Right renal cortex interstitium (tissue), 3 donors: ENCODE measurements at regions not wholly inside any gene's neighbourhood (a gene's known extent, or its start where the extent isn't known, plus 50 kb on each side); places are given as distances from the start of the nearest gene placed in this dataset.
"Not testable (repeated sequence)": the region's sequence is repeated elsewhere in the genome, so short reads cannot be mapped to it uniquely, and the experiment has no call there.

Experiments used
- DNase-seq, 3 donors: peaks; one replicate each; pipeline ENCODE4 v3.0.0-alpha.2; 2013; ENCODE audit warnings: low read depth in 3 of 3, low spot score in 2 of 3

DNA sequence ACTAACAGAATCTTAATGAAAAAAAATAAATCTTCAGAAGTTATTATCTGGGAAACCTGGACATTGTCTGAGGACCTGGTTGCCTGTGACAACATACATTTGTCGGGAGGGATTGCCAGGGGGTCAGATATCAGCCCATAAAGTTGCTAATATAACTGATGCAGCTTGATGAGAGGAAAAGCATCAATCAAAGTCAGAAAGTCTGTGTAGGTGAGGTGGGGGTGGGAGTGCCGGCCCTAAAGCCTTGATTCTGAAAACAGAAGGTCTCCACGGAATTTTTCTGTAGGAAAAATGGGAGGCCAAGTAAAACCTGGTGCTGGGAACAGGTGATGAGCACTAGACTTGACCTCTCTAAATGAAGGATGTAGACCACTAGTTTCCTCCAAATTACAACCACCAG is 281.8 kb downstream of the FGFR2 start:
- no peak for DNase-seq

DNA sequence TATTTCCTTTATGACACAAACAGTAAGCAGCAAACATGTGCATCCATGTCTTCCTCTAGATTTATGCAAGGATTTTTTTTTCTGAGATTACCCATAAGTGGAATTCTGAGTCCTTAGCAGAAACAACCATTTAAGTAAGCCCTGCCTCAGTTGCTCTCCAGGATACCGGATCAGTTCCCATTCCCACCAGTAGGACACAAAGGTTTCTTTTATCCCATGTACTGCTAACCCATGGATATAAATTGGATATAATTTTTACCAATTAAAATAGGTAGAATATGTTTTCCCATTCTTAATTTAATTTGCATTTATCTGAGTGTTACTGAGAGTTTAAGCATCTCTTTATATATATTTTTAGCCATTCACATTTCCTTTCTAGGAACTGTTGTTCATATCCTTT is 280.9 kb downstream of the FGFR2 start:
- DNase-seq, result no peak

DNA sequence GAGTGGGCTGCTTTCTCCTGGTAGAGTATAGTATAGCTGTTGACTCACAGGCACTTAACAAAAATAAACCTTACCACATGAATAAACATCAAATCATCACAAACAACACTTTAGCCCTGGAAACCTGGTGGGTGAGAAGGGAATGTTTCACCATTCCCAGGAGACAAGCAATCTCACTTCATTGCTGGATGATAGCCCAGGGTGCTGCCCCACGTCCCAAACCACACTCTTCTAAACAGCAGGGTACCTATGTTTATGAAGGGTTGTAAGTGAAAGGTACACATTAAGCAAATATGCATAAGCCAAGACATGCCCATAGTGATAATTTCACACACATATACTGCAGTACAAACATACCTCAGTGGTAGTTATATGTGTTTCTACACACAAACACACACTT is 276.2 kb downstream of the FGFR2 start:
- no peak for DNase-seq

DNA sequence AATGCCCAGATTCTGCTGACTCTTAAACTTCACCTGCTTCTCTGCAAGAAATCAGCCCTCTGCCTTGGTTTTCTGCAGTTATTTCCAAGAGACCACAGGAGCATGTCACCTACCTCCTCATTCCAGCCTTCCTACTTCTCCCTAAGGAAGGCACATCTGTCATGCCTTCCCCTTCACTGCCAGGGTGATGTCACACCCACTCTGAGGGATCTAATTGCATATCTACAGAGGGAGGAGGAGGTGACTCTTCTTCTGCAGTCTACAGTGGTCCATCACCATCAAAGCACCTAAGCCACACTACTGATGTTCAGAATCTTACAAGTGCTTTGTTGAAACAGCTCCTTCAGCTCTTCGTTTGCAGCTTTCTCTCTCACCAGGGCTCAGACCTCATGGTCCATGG is 275.5 kb downstream of the FGFR2 start:
- no peak for DNase-seq

GRCh38 chr10:121323443-121323842 is 274.8 kb downstream of the FGFR2 start:
- no peak for DNase-seq

GRCh38 chr10:121324678-121325213 is 273.5 kb downstream of the FGFR2 start:
- no peak for DNase-seq

- no peak for DNase-seq
Observed at GRCh38 chr10:121325490-121326231, 272.6 kb downstream of the FGFR2 start.

DNA sequence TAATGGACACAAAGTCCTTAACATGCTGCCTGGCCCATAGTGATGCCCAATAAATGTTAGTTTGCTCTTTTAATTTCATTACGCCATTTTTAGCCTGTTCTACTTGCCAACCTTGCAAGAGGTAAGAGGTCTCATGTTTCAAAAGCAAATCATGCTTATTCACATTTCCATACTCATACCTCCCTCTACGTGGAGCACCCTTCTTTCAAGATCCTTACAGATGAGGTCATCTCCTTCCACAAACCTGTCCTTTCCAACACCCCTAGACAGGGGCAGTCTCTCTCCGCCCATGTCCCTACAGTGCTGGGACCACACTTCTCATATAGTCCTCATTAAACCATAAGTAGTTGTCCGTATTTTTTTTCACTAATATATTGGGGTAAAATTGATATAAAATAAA is 271.3 kb downstream of the FGFR2 start:
- no peak for DNase-seq

- DNase-seq, result no peak
Observed at GRCh38 chr10:121327727-121328126, 270.5 kb downstream of the FGFR2 start.

GRCh38 chr10:121329631-121330030 is 268.6 kb downstream of the FGFR2 start:
- not testable (repeated sequence) for DNase-seq

- peak in 1 of 3 donors; percentile 65 for DNase-seq
Observed at GRCh38 chr10:121330563-121330962, 267.7 kb downstream of the FGFR2 start.

- DNase-seq, result no peak
Observed at GRCh38 chr10:121332353-121332752, 265.9 kb downstream of the FGFR2 start.

GRCh38 chr10:121332829-121333765 is 265.1 kb downstream of the FGFR2 start:
- no peak for DNase-seq

GRCh38 chr10:121335386-121335925 is 262.8 kb downstream of the FGFR2 start:
- no peak for DNase-seq

DNA sequence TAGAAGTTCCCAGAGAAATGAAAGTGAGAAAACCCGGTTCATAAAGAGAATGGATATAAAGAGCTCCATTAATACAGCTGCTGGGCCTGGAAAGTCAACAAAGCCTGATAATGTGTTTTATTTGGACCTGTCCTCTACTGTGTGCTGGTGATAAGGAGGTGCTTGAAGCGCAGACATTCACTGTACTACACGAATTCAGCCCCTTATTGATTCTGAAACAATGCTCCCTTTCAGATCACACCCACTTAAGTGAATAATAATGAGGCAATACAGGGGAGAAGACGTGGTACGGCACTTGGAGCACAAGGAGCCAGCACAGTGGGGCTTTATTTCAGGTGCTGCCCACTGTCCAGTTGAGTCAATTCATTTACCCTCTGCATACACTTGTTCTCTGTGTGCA is 260.8 kb downstream of the FGFR2 start:
- DNase-seq, result no peak

DNA sequence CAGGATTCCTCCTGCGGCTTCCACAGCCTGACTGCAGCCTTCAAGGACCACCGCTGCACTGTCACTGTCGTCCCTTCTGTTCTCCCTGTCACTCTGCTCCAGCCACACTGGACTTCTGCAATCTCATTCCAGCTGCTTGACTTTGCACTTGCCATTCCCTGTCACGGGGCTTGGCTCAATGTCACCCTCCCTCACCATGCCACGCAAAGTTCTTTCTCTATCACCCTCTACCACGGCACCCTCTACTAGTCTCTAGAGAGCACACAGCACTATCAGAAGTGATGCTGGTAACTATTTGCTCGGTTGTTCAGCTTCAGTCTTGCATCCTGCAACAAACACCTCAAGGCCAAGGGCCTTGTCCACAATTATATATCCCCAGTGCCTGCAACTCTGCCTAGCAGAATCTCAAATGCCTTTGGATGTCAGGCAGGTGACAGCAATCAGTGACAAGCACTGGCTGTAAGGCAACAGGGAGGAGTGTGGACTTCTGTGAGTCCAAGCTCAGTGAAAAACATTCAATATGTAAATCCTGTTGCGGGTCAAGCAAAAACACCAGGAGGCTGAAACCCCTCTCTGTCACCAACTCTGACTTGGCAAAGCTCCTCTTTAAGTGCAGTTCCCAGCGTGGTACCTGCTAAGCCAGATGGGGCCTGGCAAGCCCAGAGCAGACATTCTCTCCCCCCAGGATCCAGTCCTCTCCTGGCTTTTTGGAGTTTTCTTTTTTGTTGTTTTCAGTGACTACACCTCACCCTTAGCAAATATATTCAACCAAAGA is 259.9 kb downstream of the FGFR2 start:
- DNase-seq, result no peak

- DNase-seq, result no peak
Observed at GRCh38 chr10:121339114-121339513, 259.1 kb downstream of the FGFR2 start.

DNA sequence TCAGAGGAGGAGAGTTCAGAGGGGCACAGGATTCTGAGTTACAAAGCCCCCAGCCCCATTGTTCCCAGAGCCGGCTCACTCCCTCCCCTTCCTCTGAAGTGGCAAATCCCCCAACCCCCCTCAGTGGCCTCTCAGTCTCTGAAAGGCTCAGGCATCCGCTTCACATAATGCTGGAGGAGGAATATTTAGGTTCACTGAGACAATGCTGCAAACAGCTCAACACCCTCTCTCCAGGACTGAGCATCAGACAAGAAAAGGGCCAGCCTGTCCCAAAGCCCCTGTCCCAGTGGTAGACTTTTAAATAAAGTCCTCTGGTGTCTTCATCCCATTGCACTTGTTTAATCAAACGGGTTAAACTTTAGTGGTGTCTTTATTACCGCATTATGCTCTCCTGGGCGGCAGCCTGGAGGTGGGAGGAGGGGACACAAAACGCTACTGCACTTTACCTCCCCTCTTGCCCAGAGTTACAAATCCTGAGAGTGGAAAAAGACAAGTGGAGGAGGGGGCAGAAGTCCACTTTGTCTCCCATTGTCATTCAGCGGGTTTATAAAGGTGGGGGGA is 257.9 kb downstream of the FGFR2 start:
- DNase-seq, result no peak

- DNase-seq, result no peak
Observed at GRCh38 chr10:121351540-121351939, 246.7 kb downstream of the FGFR2 start.

DNA sequence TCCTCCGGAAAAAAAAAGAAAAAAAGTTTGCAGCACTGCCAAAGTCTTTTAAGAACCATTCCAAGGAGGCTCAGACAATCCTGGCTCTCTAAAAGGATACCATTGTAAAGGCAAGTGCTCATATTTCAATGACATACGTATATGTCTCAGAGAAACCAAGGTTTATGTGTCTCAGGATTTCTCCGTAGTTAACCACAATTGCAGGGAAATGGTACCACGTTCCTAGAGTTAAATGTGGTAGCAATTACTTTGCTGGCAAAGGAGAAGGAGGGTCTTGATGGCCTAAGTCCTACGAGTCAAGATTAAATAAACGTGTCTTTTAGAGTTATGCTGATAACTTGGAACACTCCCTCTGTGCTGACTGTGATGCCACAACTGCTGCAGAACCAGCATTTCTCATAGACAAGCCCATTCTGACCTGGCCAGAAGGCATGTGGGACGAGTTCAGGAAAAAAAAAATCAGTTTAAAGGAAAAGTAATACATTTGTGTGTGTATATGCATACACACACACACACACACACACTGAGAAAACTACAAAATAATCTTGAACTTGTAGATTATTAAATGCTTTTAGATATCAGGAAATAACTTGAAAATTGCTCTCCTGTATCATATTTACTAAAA is 245.9 kb downstream of the FGFR2 start:
- DNase-seq, result no peak
